ENCODE measurements at regions not wholly inside any gene's neighbourhood (a gene's known extent, or its start where the extent isn't known, plus 50 kb on each side); places are given as distances from the start of the nearest gene placed in this dataset.

GRCh38 chr12:20234474-20234873 is 133.9 kb upstream of the PDE3A start:
- ATAC-seq (no peak), DNase-seq (ENCODE audit: low spot score in 2 of 2) (no peak)
- no peaks in the 10 kb centered on the region for H3K9me3 Mint-ChIP-seq
- H3K36me3 Mint-ChIP-seq: no peaks in the 10 kb centered on the region
- no peak overlapping the region for H3K4me3 Mint-ChIP-seq
- no peaks in the 10 kb centered on the region for H3K4me1 Mint-ChIP-seq
- H3K27ac Mint-ChIP-seq: no peak overlapping the region

- no peak overlapping the region for H3K4me3 Mint-ChIP-seq
- H3K4me1 Mint-ChIP-seq: no peaks in the 10 kb centered on the region
- H3K9me3 Mint-ChIP-seq: no peaks in the 10 kb centered on the region
- no peak overlapping the region for H3K27ac Mint-ChIP-seq
- no peak for DNase-seq (ENCODE audit: low spot score in 2 of 2)
- no peaks in the 10 kb centered on the region for H3K36me3 Mint-ChIP-seq
- no peak for ATAC-seq
These were observed 131.2 kb upstream of the PDE3A start for GRCh38 chr12:20237091-20237490.

- Mint-ChIP-seq H3K9me3 (peaks cover 6% of the 10 kb centered on the region), H3K36me3 (no peaks in the 10 kb centered on the region), H3K27ac (no peak overlapping the region), H3K4me1 (no peaks in the 10 kb centered on the region), H3K4me3 (no peak overlapping the region)
- no peak for DNase-seq (ENCODE audit: low spot score in 2 of 2)
- no peak for ATAC-seq
These were observed 122.8 kb upstream of the PDE3A start for GRCh38 chr12:20245491-20245890.

- peaks cover 6% of the 10 kb centered on the region for H3K9me3 Mint-ChIP-seq
- no peak overlapping the region for H3K27ac Mint-ChIP-seq
- H3K4me3 Mint-ChIP-seq: no peak overlapping the region
- H3K4me1 Mint-ChIP-seq: no peaks in the 10 kb centered on the region
- no peaks in the 10 kb centered on the region for H3K36me3 Mint-ChIP-seq
- DNase-seq (ENCODE audit: low spot score in 2 of 2): no peak
- no peak for ATAC-seq
These were observed 119.7 kb upstream of the PDE3A start for GRCh38 chr12:20248646-20249045.

- Mint-ChIP-seq H3K4me1 (no peaks in the 10 kb centered on the region), H3K9me3 (peaks cover 9% of the 10 kb centered on the region), H3K27ac (no peak overlapping the region), H3K4me3 (no peak overlapping the region), H3K36me3 (no peaks in the 10 kb centered on the region)
- no peak for DNase-seq (ENCODE audit: low spot score in 2 of 2)
- no peak for ATAC-seq
These were observed 117.6 kb upstream of the PDE3A start for GRCh38 chr12:20250761-20251160.

GRCh38 chr12:20257311-20257710 is 111.0 kb upstream of the PDE3A start:
- no peaks in the 10 kb centered on the region for H3K4me1 Mint-ChIP-seq
- no peak overlapping the region for H3K4me3 Mint-ChIP-seq
- DNase-seq (ENCODE audit: low spot score in 2 of 2) (no peak), ATAC-seq (no peak)
- H3K36me3 Mint-ChIP-seq: no peaks in the 10 kb centered on the region
- no peak overlapping the region for H3K27ac Mint-ChIP-seq
- H3K9me3 Mint-ChIP-seq: peaks cover 2% of the 10 kb centered on the region

GRCh38 chr12:20259786-20260185 is 108.6 kb upstream of the PDE3A start:
- ATAC-seq (no peak), DNase-seq (ENCODE audit: low spot score in 2 of 2) (no peak)
- Mint-ChIP-seq H3K9me3 (no peaks in the 10 kb centered on the region), H3K36me3 (no peaks in the 10 kb centered on the region), H3K4me1 (no peaks in the 10 kb centered on the region), H3K4me3 (no peak overlapping the region), H3K27ac (no peak overlapping the region)

- Mint-ChIP-seq H3K36me3 (no peaks in the 10 kb centered on the region), H3K4me3 (no peak overlapping the region), H3K4me1 (no peaks in the 10 kb centered on the region), H3K27ac (no peak overlapping the region), H3K9me3 (no peaks in the 10 kb centered on the region)
- no peak for DNase-seq (ENCODE audit: low spot score in 2 of 2)
- no peak for ATAC-seq
These were observed 107.5 kb upstream of the PDE3A start for GRCh38 chr12:20260851-20261250.

GRCh38 chr12:20262119-20262518 is 106.2 kb upstream of the PDE3A start:
- H3K36me3 Mint-ChIP-seq: no peaks in the 10 kb centered on the region
- no peak overlapping the region for H3K4me3 Mint-ChIP-seq
- DNase-seq (ENCODE audit: low spot score in 2 of 2): no peak
- no peaks in the 10 kb centered on the region for H3K9me3 Mint-ChIP-seq
- ATAC-seq: no peak
- no peak overlapping the region for H3K27ac Mint-ChIP-seq
- H3K4me1 Mint-ChIP-seq: no peaks in the 10 kb centered on the region

- no peaks in the 10 kb centered on the region for H3K4me1 Mint-ChIP-seq
- ATAC-seq (no peak), DNase-seq (ENCODE audit: low spot score in 2 of 2) (no peak)
- H3K27ac Mint-ChIP-seq: no peak overlapping the region
- no peaks in the 10 kb centered on the region for H3K9me3 Mint-ChIP-seq
- H3K4me3 Mint-ChIP-seq: no peak overlapping the region
- H3K36me3 Mint-ChIP-seq: no peaks in the 10 kb centered on the region
These were observed 104.3 kb upstream of the PDE3A start for GRCh38 chr12:20264026-20264425.

GRCh38 chr12:20264608-20265114 is 103.7 kb upstream of the PDE3A start:
- no peak for ATAC-seq
- H3K27ac Mint-ChIP-seq: no peak overlapping the region
- H3K4me3 Mint-ChIP-seq: no peak overlapping the region
- no peak for DNase-seq (ENCODE audit: low spot score in 2 of 2)
- H3K4me1 Mint-ChIP-seq: no peaks in the 10 kb centered on the region
- no peaks in the 10 kb centered on the region for H3K9me3 Mint-ChIP-seq
- H3K36me3 Mint-ChIP-seq: no peaks in the 10 kb centered on the region

- Mint-ChIP-seq H3K4me3 (no peak overlapping the region), H3K36me3 (no peaks in the 10 kb centered on the region), H3K4me1 (no peaks in the 10 kb centered on the region), H3K27ac (no peak overlapping the region), H3K9me3 (no peaks in the 10 kb centered on the region)
- ATAC-seq (no peak), DNase-seq (ENCODE audit: low spot score in 2 of 2) (no peak)
These were observed 100.1 kb upstream of the PDE3A start for GRCh38 chr12:20268121-20268732.

- no peak overlapping the region for H3K27ac Mint-ChIP-seq
- ATAC-seq (no peak), DNase-seq (ENCODE audit: low spot score in 2 of 2) (no peak)
- no peaks in the 10 kb centered on the region for H3K9me3 Mint-ChIP-seq
- H3K4me1 Mint-ChIP-seq: no peaks in the 10 kb centered on the region
- H3K36me3 Mint-ChIP-seq: no peaks in the 10 kb centered on the region
- H3K4me3 Mint-ChIP-seq: no peak overlapping the region
These were observed 99.6 kb upstream of the PDE3A start for GRCh38 chr12:20268771-20269170.

- H3K27ac Mint-ChIP-seq: no peak overlapping the region
- no peak for DNase-seq (ENCODE audit: low spot score in 2 of 2)
- H3K36me3 Mint-ChIP-seq: no peaks in the 10 kb centered on the region
- no peaks in the 10 kb centered on the region for H3K4me1 Mint-ChIP-seq
- no peak for ATAC-seq
- no peaks in the 10 kb centered on the region for H3K9me3 Mint-ChIP-seq
- H3K4me3 Mint-ChIP-seq: no peak overlapping the region
These were observed 98.8 kb upstream of the PDE3A start for GRCh38 chr12:20269337-20270067.

GRCh38 chr12:20270557-20270956 is 97.8 kb upstream of the PDE3A start:
- Mint-ChIP-seq H3K36me3 (no peaks in the 10 kb centered on the region), H3K9me3 (no peaks in the 10 kb centered on the region), H3K4me3 (no peak overlapping the region), H3K27ac (no peak overlapping the region), H3K4me1 (no peaks in the 10 kb centered on the region)
- DNase-seq (ENCODE audit: low spot score in 2 of 2) (no peak), ATAC-seq (no peak)

- DNase-seq (ENCODE audit: low spot score in 2 of 2) (no peak), ATAC-seq (no peak)
- Mint-ChIP-seq H3K4me1 (no peaks in the 10 kb centered on the region), H3K4me3 (no peak overlapping the region), H3K36me3 (no peaks in the 10 kb centered on the region), H3K9me3 (no peaks in the 10 kb centered on the region), H3K27ac (no peak overlapping the region)
These were observed 96.2 kb upstream of the PDE3A start for GRCh38 chr12:20272161-20272560.
